ENCODE measurements at regions not wholly inside any gene's neighbourhood (a gene's known extent, or its start where the extent isn't known, plus 50 kb on each side); places are given as distances from the start of the nearest gene placed in this dataset.
"Not testable (repeated sequence)": the region's sequence is repeated elsewhere in the genome, so short reads cannot be mapped to it uniquely, and the experiment has no call there.

DNA sequence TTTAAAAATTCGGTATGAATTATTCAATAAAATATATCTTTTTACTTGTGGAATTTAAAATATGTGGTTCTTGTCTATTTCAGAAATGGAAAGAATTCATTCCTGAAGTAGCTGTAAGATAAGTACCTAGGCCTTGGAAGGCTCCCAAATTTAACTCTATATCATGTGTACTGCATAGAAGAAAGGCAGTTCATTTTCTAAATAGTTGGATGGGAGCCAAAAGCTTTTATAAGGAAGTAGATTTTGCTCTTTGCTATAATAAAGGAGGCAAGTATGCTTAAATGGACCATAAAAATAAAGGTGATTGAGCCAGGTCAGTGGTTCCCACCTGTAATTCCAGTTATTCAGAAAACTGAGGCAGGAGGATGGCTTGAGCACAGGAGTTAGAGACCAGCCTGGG is 187.5 kb downstream of the ATXN7L3B start:
- CTCF ChIA-PET, result no interaction called here
- H3K4me1 Mint-ChIP-seq, result no peaks in the 10 kb centered on the region
- H3K27me3 Mint-ChIP-seq, result no peaks in the 10 kb centered on the region
- H3K4me3 Mint-ChIP-seq, result no peak overlapping the region
- POLR2A ChIA-PET, result no interaction called here
- no peaks in the 10 kb centered on the region for H3K9me3 Mint-ChIP-seq
- no peaks in the 10 kb centered on the region for H3K36me3 Mint-ChIP-seq (ENCODE audit: low read depth)
- no peak for DNase-seq
- H3K27ac Mint-ChIP-seq, result no peak overlapping the region

DNA sequence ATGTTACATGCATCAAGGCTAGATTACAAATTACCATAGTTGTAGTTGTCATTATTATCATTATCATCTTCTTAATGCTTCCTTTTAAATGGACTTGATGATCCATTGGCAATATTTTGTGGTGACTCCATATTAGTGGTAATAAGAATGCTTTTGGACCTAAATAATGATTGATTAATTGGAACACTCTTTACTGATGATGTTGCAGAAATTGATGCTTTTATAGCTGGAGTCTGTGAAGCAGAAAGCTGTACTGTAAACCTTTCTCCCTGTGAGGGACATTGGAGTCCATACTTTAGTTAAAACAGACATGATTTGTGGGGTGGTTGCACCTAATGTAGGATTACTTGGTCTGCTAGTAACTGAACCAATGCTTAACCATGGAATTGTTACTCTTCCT is 190.4 kb downstream of the ATXN7L3B start:
- H3K9me3 Mint-ChIP-seq, result no peaks in the 10 kb centered on the region
- CTCF ChIA-PET, result no interaction called here
- no peak for DNase-seq
- H3K4me3 Mint-ChIP-seq, result no peak overlapping the region
- POLR2A ChIA-PET, result no interaction called here
- no peaks in the 10 kb centered on the region for H3K27me3 Mint-ChIP-seq
- H3K4me1 Mint-ChIP-seq, result no peaks in the 10 kb centered on the region
- no peaks in the 10 kb centered on the region for H3K36me3 Mint-ChIP-seq (ENCODE audit: low read depth)
- no peak overlapping the region for H3K27ac Mint-ChIP-seq

GRCh38 chr12:74732164-74732784 is 194.6 kb downstream of the ATXN7L3B start:
- Mint-ChIP-seq H3K4me1 (no peaks in the 10 kb centered on the region), H3K9me3 (no peaks in the 10 kb centered on the region), H3K36me3 (ENCODE audit: low read depth) (no peaks in the 10 kb centered on the region), H3K27me3 (no peaks in the 10 kb centered on the region), H3K27ac (no peak overlapping the region), H3K4me3 (no peak overlapping the region)
- CTCF ChIA-PET, result no interaction called here
- no peak for DNase-seq
- POLR2A ChIA-PET, result no interaction called here

DNA sequence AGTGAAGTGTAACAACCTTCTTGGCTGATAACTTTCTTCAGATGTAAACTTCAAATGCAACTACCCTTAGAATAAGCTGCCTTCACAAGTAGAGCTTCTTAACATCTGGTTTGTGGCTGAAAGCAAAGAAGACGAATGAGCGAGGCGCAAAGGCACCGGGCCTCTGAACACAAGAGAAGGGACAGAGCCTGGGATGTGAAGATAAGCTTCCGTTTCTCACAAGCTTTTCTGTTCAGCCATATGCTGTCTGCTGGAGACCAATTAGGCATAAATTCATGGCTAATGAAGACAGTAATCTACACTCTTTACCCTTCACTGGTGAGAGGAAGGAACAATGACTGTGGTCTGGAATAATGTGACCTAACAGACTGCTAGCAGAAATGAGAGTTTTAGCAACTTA is 195.2 kb downstream of the ATXN7L3B start:
- no peak overlapping the region for H3K4me3 Mint-ChIP-seq
- ChIA-PET CTCF (no interaction called here), POLR2A (no interaction called here)
- H3K36me3 Mint-ChIP-seq (ENCODE audit: low read depth), result no peaks in the 10 kb centered on the region
- H3K4me1 Mint-ChIP-seq, result no peaks in the 10 kb centered on the region
- H3K9me3 Mint-ChIP-seq, result no peaks in the 10 kb centered on the region
- no peaks in the 10 kb centered on the region for H3K27me3 Mint-ChIP-seq
- no peak overlapping the region for H3K27ac Mint-ChIP-seq
- no peak for DNase-seq

GRCh38 chr12:74741112-74741511 is 203.5 kb downstream of the ATXN7L3B start:
- Mint-ChIP-seq H3K36me3 (ENCODE audit: low read depth) (no peaks in the 10 kb centered on the region), H3K4me1 (no peaks in the 10 kb centered on the region), H3K4me3 (no peak overlapping the region), H3K27me3 (peaks cover 2% of the 10 kb centered on the region), H3K9me3 (no peaks in the 10 kb centered on the region), H3K27ac (no peak overlapping the region)
- POLR2A ChIA-PET, result no interaction called here
- no peak for DNase-seq
- CTCF ChIA-PET, result no interaction called here

DNA sequence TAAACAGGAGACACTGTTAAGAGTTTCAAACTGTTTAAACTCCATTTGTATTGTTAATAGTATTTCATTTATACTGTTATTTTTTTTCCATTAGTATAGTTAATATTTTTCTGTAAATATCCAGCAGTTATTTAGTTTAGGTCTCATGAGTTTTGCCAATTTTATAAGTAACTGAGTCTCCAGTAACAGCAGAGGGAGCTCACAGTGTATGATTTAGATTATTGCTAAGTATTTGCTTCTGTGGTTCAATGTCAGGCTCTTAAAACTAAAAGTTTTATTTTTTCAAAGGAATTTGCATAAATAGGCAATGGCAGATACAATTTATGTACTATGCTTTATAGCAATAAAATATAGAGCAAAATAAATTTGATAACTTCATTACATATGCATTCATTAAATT is 209.7 kb downstream of the ATXN7L3B start:
- H3K9me3 Mint-ChIP-seq, result no peaks in the 10 kb centered on the region
- ChIA-PET POLR2A (no interaction called here), CTCF (no interaction called here)

DNA sequence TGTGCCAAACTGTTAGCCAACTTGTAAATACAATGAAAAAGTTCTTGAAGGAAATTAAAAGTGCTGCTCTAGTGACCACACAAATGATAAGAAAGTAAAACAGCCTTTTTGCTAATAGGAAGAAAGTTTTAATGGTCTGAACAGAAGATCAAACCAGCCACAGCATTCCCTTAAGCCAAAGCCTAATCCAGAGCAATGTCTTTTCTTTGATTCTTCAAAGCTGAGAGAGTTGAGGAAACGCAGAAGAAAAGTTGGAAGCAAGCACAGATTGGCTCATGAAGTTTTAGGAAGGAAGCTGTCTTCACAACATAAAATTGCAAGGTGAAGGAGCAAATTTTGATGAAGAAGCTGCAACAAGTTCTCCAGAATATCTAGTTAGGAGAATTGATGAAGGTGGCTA is 213.8 kb downstream of the ATXN7L3B start:
- Mint-ChIP-seq H3K4me1 (no peaks in the 10 kb centered on the region), H3K36me3 (ENCODE audit: low read depth) (no peaks in the 10 kb centered on the region), H3K9me3 (no peaks in the 10 kb centered on the region), H3K27me3 (no peaks in the 10 kb centered on the region), H3K4me3 (no peak overlapping the region), H3K27ac (no peak overlapping the region)
- POLR2A ChIA-PET, result no interaction called here
- CTCF ChIA-PET, result no interaction called here
- no peak for DNase-seq

More for the DNA sequence above, 209.7 kb downstream of the ATXN7L3B start:
- H3K4me3 Mint-ChIP-seq, result no peak overlapping the region
- H3K27ac Mint-ChIP-seq, result no peak overlapping the region
- DNase-seq, result no peak
- no peaks in the 10 kb centered on the region for H3K4me1 Mint-ChIP-seq
- H3K36me3 Mint-ChIP-seq (ENCODE audit: low read depth), result no peaks in the 10 kb centered on the region
- H3K27me3 Mint-ChIP-seq, result no peaks in the 10 kb centered on the region

GRCh38 chr12:74752215-74752614 is 214.6 kb downstream of the ATXN7L3B start:
- POLR2A ChIA-PET, result no interaction called here
- no peak for DNase-seq
- Mint-ChIP-seq H3K9me3 (no peaks in the 10 kb centered on the region), H3K4me1 (no peaks in the 10 kb centered on the region), H3K27me3 (no peaks in the 10 kb centered on the region), H3K27ac (no peak overlapping the region), H3K36me3 (ENCODE audit: low read depth) (no peaks in the 10 kb centered on the region), H3K4me3 (no peak overlapping the region)
- CTCF ChIA-PET, result no interaction called here

- no peak for DNase-seq
- Mint-ChIP-seq H3K9me3 (no peaks in the 10 kb centered on the region), H3K36me3 (ENCODE audit: low read depth) (no peaks in the 10 kb centered on the region), H3K4me3 (no peak overlapping the region), H3K27me3 (no peaks in the 10 kb centered on the region), H3K4me1 (no peaks in the 10 kb centered on the region), H3K27ac (no peak overlapping the region)
- POLR2A ChIA-PET, result no interaction called here
- CTCF ChIA-PET, result no interaction called here
Measured at GRCh38 chr12:74770552-74770951, 232.9 kb downstream of the ATXN7L3B start.

DNA sequence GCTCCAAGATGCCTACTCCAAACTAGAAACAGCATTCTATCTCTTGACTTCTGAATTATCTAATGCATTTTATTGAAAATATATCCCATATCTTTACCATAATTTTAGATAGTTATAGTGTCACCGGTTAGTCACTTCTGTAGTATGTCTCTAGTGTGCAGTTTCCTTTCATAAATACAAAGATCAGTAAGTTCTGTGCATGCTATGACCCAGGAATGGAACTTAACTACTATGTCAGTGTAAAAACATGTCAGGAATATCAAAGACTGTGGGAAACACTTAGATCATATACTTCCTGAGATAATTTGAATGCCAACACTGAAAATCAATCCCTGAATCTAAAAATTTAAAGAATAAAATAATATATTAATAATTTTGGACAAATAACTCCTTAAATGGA is 237.6 kb downstream of the ATXN7L3B start:
- Mint-ChIP-seq H3K4me3 (no peak overlapping the region), H3K36me3 (ENCODE audit: low read depth) (no peaks in the 10 kb centered on the region), H3K27ac (no peak overlapping the region), H3K4me1 (no peaks in the 10 kb centered on the region), H3K9me3 (no peaks in the 10 kb centered on the region), H3K27me3 (no peaks in the 10 kb centered on the region)
- ChIA-PET POLR2A (no interaction called here), CTCF (no interaction called here)
- no peak for DNase-seq

DNA sequence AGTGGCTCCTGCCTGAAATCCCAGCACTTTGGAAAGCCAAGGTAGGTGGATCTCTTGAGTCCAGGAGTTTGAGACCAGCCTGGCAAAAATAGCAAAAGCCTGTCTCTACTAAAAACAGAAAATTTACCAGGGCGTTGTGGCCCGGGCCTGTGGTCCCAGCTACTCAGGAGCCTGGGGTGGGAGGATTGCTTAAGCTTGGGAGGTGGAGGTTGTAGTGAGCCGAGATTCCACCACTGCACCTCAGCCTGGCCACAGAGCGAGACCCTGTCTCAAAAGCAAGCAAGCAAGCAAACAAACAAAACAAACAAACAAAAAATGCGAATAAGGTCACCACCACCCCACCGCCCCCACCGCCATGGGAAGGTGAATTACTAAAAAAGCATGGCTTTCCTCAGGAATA is 238.7 kb downstream of the ATXN7L3B start:
- Mint-ChIP-seq H3K36me3 (ENCODE audit: low read depth) (no peaks in the 10 kb centered on the region), H3K4me1 (no peaks in the 10 kb centered on the region), H3K27me3 (no peaks in the 10 kb centered on the region), H3K4me3 (no peak overlapping the region), H3K9me3 (no peaks in the 10 kb centered on the region), H3K27ac (no peak overlapping the region)
- CTCF ChIA-PET, result no interaction called here
- no peak for DNase-seq
- POLR2A ChIA-PET, result no interaction called here

DNA sequence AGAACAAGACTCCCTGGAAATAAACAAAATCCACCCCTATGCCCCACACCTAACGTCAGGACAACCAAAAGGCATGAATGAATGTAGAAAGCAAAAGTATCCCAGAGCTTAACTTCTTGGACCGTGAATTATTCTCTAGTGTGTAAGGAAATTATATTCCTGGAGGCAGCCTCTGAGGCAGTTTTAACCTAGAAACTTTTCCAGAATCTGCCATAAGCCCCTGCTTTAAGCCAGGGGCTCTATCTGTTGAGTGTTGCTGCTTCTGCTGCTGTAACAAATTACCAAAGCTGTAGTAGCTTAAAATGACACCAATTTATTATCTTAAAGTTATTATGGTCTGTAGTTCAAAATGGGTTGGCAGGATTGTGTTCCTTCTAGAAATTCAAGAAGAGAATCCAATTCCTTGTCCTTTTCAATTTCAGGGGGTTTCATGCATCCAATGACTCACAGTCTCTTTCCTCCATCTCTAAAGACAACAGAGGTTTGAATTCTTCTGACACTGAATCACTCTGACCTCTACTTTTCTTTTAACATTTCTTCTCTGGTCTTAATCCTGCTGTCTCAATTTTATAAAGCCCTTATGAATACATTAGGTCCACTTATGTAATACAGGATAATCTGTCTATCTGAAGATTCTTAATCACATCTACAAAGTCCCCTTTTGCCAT is 242.7 kb downstream of the ATXN7L3B start:
- POLR2A ChIA-PET, result no interaction called here
- H3K36me3 Mint-ChIP-seq (ENCODE audit: low read depth), result no peaks in the 10 kb centered on the region
- H3K4me3 Mint-ChIP-seq, result no peak overlapping the region
- CTCF ChIA-PET, result no interaction called here
- H3K9me3 Mint-ChIP-seq, result no peaks in the 10 kb centered on the region
- no peak for DNase-seq
- no peaks in the 10 kb centered on the region for H3K27me3 Mint-ChIP-seq
- H3K27ac Mint-ChIP-seq, result no peak overlapping the region
- no peaks in the 10 kb centered on the region for H3K4me1 Mint-ChIP-seq

GRCh38 chr12:74780850-74781241 is 243.2 kb downstream of the ATXN7L3B start:
- H3K9me3 Mint-ChIP-seq; DNase-seq; H3K36me3 Mint-ChIP-seq (ENCODE audit: low read depth); H3K4me1 Mint-ChIP-seq; H3K4me3 Mint-ChIP-seq; H3K27ac Mint-ChIP-seq; H3K27me3 Mint-ChIP-seq; CTCF ChIA-PET; POLR2A ChIA-PET: not testable (repeated sequence)

GRCh38 chr12:74781991-74782485 is 244.4 kb downstream of the ATXN7L3B start:
- POLR2A ChIA-PET, result no interaction called here
- Mint-ChIP-seq H3K27me3 (no peaks in the 10 kb centered on the region), H3K4me3 (no peak overlapping the region), H3K27ac (no peak overlapping the region), H3K4me1 (no peaks in the 10 kb centered on the region), H3K36me3 (ENCODE audit: low read depth) (no peaks in the 10 kb centered on the region), H3K9me3 (no peaks in the 10 kb centered on the region)
- CTCF ChIA-PET, result no interaction called here
- no peak for DNase-seq
